ENCODE measurements at regions not wholly inside any gene's neighbourhood (a gene's known extent, or its start where the extent isn't known, plus 50 kb on each side); places are given as distances from the start of the nearest gene placed in this dataset.

GRCh38 chr15:94683902-94684301 lies 452.5 kb downstream of the MCTP2 start:
- no peak for DNase-seq (ENCODE audit: low spot score)

DNA sequence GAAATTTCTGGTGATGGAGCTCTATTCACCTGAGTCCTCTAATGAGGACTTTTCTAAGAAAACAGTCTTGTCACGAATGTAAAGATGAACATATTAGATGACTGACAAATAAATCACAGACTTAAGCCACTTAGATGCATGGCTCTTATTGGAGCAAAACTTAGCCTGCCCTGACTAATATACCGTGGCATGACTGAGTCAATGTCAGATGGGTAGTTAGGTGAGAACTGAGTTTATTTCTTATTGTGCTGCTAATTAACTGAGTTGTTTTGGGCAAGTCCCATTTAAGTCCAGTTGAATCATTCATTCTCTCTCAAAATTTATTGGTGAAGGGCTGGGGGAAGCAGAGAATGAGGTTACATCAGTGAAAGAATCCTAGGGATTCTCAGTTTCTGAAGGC lies 459.8 kb downstream of the MCTP2 start:
- DNase-seq (ENCODE audit: low spot score) = no peak

DNA sequence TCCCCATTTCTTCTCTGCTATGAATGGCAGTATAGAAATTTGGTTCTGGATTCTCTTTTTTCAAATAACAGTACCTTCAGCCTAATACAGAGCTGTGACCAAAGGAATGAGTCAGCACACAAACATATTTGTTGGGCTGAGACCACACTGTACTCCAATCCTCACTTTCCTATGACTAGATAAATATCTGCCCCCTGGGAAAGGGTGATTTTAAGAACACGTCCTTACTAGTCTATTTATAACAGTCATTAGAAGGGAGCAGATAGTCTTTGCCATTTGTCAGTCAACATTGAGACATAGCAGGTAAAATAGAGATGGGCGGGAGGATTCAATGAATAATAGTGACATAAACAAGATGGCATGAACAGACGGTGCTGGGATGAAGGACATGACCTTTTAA lies 461.3 kb downstream of the MCTP2 start:
- DNase-seq (ENCODE audit: low spot score) = peak; percentile 29

DNA sequence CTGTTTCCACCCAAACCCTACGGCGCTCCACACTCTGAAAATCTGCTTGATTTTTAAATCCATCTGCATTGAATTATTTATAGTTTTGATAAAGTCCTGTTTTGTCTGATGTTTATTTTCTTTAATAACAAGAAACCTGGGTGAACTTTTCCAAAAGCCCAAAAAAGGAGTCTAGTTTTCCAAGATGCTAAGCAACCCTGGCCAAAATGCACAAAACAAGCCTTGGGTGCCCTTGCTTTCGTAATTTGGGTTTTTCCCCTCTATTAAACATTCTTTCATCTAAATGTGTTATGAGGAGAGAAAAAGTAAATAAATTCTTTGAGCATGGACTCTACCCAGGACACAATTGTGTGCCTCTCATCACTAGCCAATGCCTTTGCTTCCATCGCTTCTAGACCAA lies 468.9 kb downstream of the MCTP2 start:
- no peak for DNase-seq (ENCODE audit: low spot score)

DNA sequence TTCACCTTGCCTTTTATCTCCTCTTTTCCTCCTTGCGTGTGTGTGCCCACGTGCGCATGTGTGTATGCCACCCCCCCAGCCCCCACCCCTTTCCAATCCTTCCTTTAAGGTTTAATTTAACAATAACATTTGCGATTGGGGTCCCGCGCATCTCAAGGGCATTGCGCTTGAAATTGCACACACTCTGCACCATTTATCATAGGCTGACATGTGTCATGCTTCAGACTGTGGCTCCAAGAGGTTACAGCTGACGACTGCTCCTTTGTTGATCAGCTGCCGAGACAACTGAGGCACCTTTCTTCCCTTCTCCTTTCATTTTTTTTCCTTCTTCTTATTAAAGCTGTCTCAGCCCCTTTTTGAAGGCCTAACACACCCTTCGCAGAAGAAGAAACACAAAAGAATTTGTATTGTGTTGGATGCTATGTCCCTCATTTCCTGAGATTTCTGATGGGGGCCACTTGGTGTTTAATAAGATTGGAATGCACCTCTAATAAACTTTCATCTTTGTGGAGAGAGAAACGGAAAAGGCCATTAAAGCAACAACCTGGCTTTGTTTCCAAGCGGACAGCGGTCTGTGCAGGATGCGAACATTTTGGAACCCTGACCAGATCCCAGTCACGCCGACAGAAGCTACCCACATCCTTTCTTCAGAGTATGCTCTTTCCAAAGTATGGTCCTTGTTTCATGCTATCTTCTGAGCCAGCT lies 470.1 kb downstream of the MCTP2 start:
- no peak for DNase-seq (ENCODE audit: low spot score)

DNA sequence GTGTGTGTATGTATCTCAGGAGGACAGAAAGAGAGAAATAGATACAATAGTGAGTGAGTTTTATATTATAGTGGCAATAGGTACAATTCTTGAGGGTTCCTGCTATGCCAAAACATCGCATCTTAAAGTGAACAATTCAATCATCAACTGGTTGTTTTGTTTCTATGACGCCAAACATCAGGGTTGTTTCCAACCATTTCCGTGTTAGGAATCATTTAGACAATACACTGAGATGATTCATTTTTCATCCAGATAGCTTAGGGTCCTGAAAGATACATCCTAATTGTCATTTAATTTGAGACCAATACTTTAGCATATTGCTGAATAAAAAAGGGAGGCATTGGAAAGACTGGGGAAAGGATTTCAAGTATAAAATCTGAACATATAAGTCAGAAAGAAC lies 472.2 kb downstream of the MCTP2 start:
- DNase-seq (ENCODE audit: low spot score) = no peak

DNA sequence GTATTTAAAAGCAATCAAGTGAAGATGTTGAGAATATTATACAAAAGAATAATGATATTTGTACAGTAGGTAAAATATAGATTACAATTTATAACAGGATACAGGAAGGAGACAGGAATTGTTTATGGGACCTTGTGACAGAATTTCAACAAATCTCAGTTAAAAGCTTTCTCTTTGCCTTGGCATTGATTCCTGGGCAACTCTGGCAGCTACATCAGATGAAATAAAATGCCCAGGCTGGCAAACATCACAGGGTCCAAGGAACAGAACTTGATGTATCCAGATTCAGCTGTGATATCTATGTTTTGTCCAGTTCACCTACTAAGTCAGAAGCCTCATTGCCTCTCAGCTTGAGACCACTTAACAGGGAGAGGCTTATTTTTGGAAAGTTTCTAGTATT lies 473.1 kb downstream of the MCTP2 start:
- DNase-seq (ENCODE audit: low spot score) = no peak

- no peak for DNase-seq (ENCODE audit: low spot score)
Observed at GRCh38 chr15:94704946-94705345, 473.6 kb downstream of the MCTP2 start.

DNA sequence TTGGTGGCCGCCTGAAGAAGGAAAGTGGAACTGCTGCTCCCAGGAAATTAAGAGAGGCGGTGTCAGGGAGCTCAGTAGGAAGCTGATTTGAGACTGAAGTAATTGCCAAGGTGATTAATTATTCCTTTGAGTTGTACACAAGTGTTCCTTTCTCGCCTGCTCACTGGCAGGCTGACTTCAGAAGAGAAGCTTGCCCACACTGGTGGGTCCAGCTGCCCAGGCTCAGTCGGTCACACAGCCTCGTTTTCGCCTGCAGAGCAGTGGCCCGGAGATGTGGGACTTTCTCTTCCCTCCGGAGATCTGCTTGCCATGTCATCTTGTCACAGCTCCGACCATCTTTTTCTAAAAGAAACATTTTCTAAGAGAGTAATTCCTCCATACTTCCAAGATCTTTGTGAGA lies 478.0 kb downstream of the MCTP2 start:
- DNase-seq (ENCODE audit: low spot score) = no peak

GRCh38 chr15:94722024-94722636 lies 490.8 kb downstream of the MCTP2 start:
- DNase-seq (ENCODE audit: low spot score) = no peak

- no peak for DNase-seq (ENCODE audit: low spot score)
Observed at GRCh38 chr15:94723801-94724200, 492.4 kb downstream of the MCTP2 start.

- no peak for DNase-seq (ENCODE audit: low spot score)
Observed at GRCh38 chr15:94731286-94731685, 499.9 kb downstream of the MCTP2 start.

GRCh38 chr15:94734460-94734859 lies 503.1 kb downstream of the MCTP2 start:
- DNase-seq (ENCODE audit: low spot score) = no peak

- no peak for DNase-seq (ENCODE audit: low spot score)
Observed at GRCh38 chr15:94736236-94736635, 504.9 kb downstream of the MCTP2 start.

DNA sequence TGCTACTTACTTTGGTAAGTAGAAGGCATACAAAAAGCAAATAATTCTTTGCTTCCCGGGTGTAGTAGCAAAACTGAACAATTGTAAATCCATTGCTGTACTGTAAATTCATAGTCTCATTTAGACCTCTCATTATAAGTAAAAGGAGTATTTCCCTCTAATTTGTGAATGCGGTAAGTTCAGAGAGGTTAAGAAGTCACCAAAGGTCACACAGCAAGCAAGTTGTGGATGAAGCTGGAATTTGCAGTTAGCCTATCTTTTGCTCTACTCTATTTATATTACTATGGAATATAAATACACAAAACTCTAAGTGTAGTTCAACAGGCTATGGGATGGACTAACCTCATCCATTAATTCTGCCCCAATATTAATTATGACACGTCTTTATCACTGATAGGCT lies 508.3 kb downstream of the MCTP2 start:
- DNase-seq (ENCODE audit: low spot score) = no peak

DNA sequence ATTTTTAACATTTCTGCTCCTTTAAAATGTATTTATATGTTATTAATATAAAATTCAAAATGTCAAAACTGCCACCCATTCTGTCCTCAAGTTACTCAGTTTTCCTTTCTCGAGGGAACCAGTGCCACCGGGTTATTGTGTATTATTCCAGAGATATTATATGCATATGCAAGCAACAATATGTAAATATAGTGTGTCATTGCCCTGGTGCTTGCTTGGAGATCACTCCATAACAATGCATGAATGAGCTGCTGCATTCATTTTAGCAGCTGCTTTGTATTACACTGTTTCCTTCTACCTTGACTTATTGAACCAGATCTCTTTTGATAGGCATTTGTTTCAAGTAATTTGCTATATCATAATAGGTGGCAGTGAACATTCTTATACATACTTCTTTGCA lies 509.1 kb downstream of the MCTP2 start:
- no peak for DNase-seq (ENCODE audit: low spot score)

- DNase-seq (ENCODE audit: low spot score) = no peak
Observed at GRCh38 chr15:94743668-94744067, 512.3 kb downstream of the MCTP2 start.

DNA sequence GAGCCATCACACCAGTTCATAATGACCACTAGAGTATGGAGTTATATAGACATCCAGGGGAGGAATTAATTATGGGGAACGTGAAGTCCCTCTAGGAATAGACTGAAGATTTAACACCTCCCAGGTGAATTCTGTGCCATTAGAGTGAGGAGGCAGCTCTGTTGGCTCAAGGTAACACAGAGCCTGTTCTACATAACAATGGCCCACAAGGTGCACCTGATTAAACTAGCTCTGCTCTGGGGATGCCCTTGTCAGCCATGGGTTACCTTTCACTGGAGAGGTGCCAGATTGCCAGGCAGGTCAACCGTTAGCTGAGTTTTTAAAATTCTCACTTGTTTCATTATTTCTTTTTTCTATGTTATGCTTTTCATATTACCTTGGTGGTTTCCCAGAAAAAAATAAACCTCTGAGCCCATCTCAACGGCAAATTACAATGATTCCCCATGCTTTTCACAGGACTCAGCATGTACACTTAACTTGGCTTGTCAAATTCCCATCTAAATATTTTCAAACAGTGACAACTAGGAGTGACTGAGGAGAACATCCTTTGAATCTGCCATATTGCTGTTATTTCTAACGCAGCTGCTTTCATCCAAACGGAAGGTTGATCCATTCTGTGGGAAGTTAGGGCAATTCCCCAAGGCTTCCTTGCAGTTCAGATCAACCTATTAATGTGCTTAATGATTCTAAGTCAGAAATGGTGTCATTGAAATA lies 512.9 kb downstream of the MCTP2 start:
- DNase-seq (ENCODE audit: low spot score) = no peak

GRCh38 chr15:94745371-94745770 lies 514.0 kb downstream of the MCTP2 start:
- DNase-seq (ENCODE audit: low spot score) = no peak

DNA sequence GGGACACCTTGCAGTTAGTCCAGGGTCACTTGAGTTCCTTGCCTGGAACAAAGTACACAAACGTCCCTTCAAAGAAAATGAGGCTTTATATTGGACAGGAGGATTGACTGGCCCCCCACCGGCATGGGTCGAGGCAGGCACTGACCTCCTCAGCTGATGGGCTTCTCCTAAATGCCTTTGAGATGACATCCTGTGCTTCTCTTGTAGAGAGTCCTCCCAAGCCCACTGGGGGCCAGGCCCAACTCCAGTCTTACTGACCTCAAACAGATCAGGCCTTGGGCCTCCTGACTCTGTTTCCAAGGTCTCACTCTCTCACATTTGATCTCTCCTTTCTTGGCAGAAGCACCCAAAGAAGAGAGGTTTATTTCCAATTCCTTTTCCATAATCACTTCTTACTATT lies 516.1 kb downstream of the MCTP2 start:
- no peak for DNase-seq (ENCODE audit: low spot score)

GRCh38 chr15:94749811-94750617 lies 518.7 kb downstream of the MCTP2 start:
- no peak for DNase-seq (ENCODE audit: low spot score)

DNA sequence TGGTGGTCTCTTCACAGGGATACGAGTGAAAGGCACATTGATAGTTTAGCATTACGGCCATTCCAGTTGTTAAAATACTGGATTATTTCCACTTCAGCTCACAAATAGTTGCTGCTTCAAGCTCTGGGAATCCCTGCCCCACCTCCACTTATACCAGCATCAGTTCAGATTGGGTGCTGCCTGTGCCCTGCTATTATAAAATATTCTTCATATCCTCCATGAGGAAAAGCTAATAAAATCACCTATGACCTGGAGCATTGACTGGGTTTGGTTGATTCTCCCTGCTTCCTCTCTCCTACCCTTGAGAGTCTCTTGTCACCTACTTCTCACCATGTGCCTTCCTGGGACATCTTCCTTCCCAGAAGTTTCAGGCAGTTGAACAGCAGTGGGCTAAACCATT lies 529.0 kb downstream of the MCTP2 start:
- DNase-seq (ENCODE audit: low spot score) = no peak

GRCh38 chr15:94761574-94761973 lies 530.2 kb downstream of the MCTP2 start:
- no peak for DNase-seq (ENCODE audit: low spot score)

All from COLO829 (cell line).